Neutrophil (primary cell): ENCODE measurements at regions not wholly inside any gene's neighbourhood (a gene's known extent, or its start where the extent isn't known, plus 50 kb on each side); places are given as distances from the start of the nearest gene placed in this dataset.

Experiments used
- H3K27ac ChIP-seq: fragments of 200-600 bp; sonication (generic); 2 replicates; pipeline ENCODE4 v1.5.1; 2016; ENCODE audit warnings: mild to moderate bottlenecking, moderate library complexity
- H3K27me3 ChIP-seq: fragments of 200-600 bp; sonication (generic); 2 replicates; pipeline ENCODE4 v1.6.0; 2016; ENCODE audit warnings: mild to moderate bottlenecking
- H3K36me3 ChIP-seq: fragments of 200-600 bp; sonication (generic); 2 replicates; pipeline ENCODE4 v1.5.1; 2017
- H3K4me1 ChIP-seq, 2 experiments: fragments of 200-600 bp in 1 of 2; sonication (generic) in 1 of 2; 1 replicate in 1 of 2; 2 replicates in 1 of 2; pipeline versions ENCODE4 v1.5.1 to v1.6.1; 2013 to 2016; ENCODE audit warnings: low read depth in 1 of 2, low read length in 1 of 2, mild to moderate bottlenecking in 1 of 2, moderate library complexity in 1 of 2; ENCODE audit not compliant: control insufficient read depth in 1 of 2, insufficient read depth in 1 of 2
- H3K4me3 ChIP-seq, 2 experiments: fragments of 200-600 bp in 1 of 2; sonication (generic) in 1 of 2; 1 replicate in 1 of 2; 2 replicates in 1 of 2; pipeline ENCODE4 v1.5.1; 2013 to 2016; ENCODE audit warnings: low read depth in 1 of 2, low read length in 1 of 2, mild to moderate bottlenecking in 1 of 2, moderate library complexity in 1 of 2
- H3K9me3 ChIP-seq: fragments of 200-600 bp; sonication (generic); 2 replicates; pipeline ENCODE4 v1.5.1; 2016
- CTCF ChIP-seq: fragments of 200-600 bp; sonication (generic); IDR thresholded peaks from 2 replicates; pipeline ENCODE4 v1.5.1; 2016; ENCODE audit warnings: antibody characterized with exemption

GRCh38 chr16:59758848-59759247, 1024.7 kb upstream of the GOT2 start:
- TF ChIP-seq CTCF, result no peak
- Histone ChIP-seq H3K27me3 (no peaks in the 10 kb centered on the region), H3K9me3 (no peaks in the 10 kb centered on the region), H3K4me3 (no peak overlapping the region), H3K36me3 (no peaks in the 10 kb centered on the region), H3K27ac (no peak overlapping the region), H3K4me1 (no peaks in the 10 kb centered on the region)

DNA sequence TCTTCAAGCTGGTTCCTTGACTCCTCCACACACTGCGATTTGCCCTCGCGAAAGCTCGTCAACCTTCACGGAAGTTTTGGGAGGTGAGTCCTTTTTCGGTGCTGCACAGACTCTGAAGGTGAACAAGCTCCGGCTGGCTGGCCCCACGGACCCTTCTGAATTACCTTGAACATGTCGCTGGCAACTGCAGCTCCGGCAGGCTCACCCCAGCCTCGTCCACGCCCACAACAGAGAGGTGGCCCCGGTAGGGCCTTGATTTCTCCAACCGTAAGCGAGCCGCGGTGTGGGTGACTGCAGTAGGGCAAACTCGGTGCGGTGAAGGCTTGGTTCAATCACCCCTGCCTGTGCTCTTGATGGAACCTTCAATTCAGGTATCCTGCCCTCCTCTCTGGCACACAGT, 1020.7 kb upstream of the GOT2 start:
- H3K27me3 ChIP-seq, result no peaks in the 10 kb centered on the region
- no peaks in the 10 kb centered on the region for H3K36me3 ChIP-seq
- no peaks in the 10 kb centered on the region for H3K9me3 ChIP-seq
- H3K4me1 ChIP-seq, result no peaks in the 10 kb centered on the region
- no peak for TF ChIP-seq CTCF
- no peak overlapping the region for H3K27ac ChIP-seq
- H3K4me3 ChIP-seq, result no peak overlapping the region

DNA sequence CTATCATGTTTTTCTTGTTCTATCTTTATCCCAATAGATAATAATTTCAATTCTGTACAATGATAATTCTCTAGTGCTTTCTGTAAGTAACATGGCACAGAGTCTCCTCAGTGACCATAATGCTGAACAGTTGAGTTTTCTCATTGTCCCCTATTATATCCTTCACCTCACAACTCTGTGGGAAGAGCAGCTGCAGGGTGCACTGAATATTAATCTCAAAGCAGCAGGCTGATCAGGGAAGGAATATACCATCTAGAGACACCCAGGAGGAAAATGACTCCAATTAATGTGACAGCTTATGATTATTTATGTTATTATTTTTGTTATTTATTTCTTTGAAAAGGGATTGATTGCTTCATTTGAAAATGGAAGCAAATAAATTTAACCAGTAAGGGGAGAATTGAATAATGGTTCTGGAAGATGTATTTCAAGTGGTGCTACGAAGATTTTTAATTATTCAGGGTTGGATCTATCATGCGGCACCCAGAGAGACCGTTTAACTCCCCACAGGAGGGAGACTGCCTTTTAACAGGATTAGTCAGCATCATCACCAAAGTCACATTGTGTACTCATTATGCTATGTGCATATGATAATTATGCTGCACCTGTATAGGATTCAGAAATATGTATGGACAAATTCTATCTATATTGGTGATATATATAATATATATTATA, 1015.7 kb upstream of the GOT2 start:
- Histone ChIP-seq H3K4me3 (no peak overlapping the region), H3K27ac (no peak overlapping the region), H3K4me1 (no peaks in the 10 kb centered on the region), H3K9me3 (no peaks in the 10 kb centered on the region), H3K27me3 (no peaks in the 10 kb centered on the region), H3K36me3 (no peaks in the 10 kb centered on the region)
- TF ChIP-seq CTCF, result no peak

GRCh38 chr16:59748531-59748930, 1014.4 kb upstream of the GOT2 start:
- Histone ChIP-seq H3K9me3 (no peaks in the 10 kb centered on the region), H3K36me3 (no peaks in the 10 kb centered on the region), H3K4me1 (no peaks in the 10 kb centered on the region), H3K27ac (no peak overlapping the region), H3K27me3 (no peaks in the 10 kb centered on the region), H3K4me3 (no peak overlapping the region)
- no peak for TF ChIP-seq CTCF

DNA sequence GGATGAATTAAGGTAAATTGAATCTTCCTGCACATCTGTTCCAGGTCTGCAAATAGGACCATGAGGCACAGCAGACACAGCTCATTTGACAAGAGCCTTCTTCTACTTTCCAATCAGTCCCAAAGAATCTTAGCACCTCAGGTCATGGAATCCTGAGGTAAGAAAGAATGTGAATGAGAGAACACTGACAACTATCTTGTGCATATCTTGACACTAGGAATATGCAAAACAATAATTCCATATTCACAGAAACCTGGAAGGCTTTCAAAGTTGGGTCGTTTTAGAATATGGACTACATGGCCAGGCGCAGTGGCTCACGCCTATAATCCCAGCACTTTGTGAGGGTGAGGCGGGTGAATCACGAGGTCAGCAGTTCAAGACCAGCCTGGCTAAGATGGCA, 1009.4 kb upstream of the GOT2 start:
- H3K27ac ChIP-seq, result no peak overlapping the region
- no peaks in the 10 kb centered on the region for H3K27me3 ChIP-seq
- no peaks in the 10 kb centered on the region for H3K4me1 ChIP-seq
- H3K9me3 ChIP-seq, result no peaks in the 10 kb centered on the region
- H3K4me3 ChIP-seq, result no peak overlapping the region
- no peak for TF ChIP-seq CTCF
- H3K36me3 ChIP-seq, result no peaks in the 10 kb centered on the region

GRCh38 chr16:59740858-59741257, 1006.7 kb upstream of the GOT2 start:
- Histone ChIP-seq H3K27ac (no peak overlapping the region), H3K36me3 (no peaks in the 10 kb centered on the region), H3K4me1 (no peaks in the 10 kb centered on the region), H3K4me3 (no peak overlapping the region), H3K9me3 (no peaks in the 10 kb centered on the region), H3K27me3 (no peaks in the 10 kb centered on the region)
- TF ChIP-seq CTCF, result no peak
